ENCODE measurements at regions not wholly inside any gene's neighbourhood (a gene's known extent, or its start where the extent isn't known, plus 50 kb on each side); places are given as distances from the start of the nearest gene placed in this dataset.

- Histone ChIP-seq H3K79me2 (ENCODE audit: control insufficient read depth, insufficient read depth, low read length) (no peaks in the 10 kb centered on the region), H3K9ac (replicated peaks; ENCODE audit: extremely low read depth, insufficient read depth, low read length) (no peak overlapping the region), H3K4me2 (ENCODE audit: insufficient read depth, low read length) (no peak overlapping the region), H4K20me1 (replicated peaks; ENCODE audit: control insufficient read depth, extremely low read depth, insufficient read depth, low read length) (no peaks in the 10 kb centered on the region), H3K27me3 (ENCODE audit: control insufficient read depth in 2 of 2, insufficient read depth in 2 of 2, low read length in 2 of 2) (no peaks in the 10 kb centered on the region), H2AFZ (ENCODE audit: low read depth, low read length) (no peak overlapping the region), H3K4me3 (replicated peaks in 1 of 3; ENCODE audit: insufficient read depth in 1 of 3, low read depth in 1 of 3, low read length in 3 of 3) (no peak overlapping the region), H3K4me1 (ENCODE audit: control insufficient read depth, extremely low read depth, insufficient read depth, low read length) (no peaks in the 10 kb centered on the region), H3K9me3 (replicated peaks; ENCODE audit: control insufficient read depth, insufficient read depth, low read length) (no peaks in the 10 kb centered on the region), H3K27ac (ENCODE audit: insufficient read depth, low read depth, low read length) (no peak overlapping the region), H3K36me3 (ENCODE audit: control insufficient read depth in 2 of 2, extremely low read depth in 1 of 2, insufficient read depth in 2 of 2, low read length in 2 of 2) (no peaks in the 10 kb centered on the region), H3K9me1 (replicated peaks; ENCODE audit: control insufficient read depth, extremely low read depth, insufficient read depth, low read length) (no peaks in the 10 kb centered on the region)
- FAIRE-seq (no peak), DNase-seq (ENCODE audit: low read depth, low spot score) (no peak)
- intact Hi-C loops (cut with micrococcal nuclease) (no loop called here), dilution Hi-C loops (cut with MboI; ENCODE audit: extremely low pct_ligation_motif_present, low sequenced_read_pairs) (no loop called here)
- POLR2A ChIA-PET: no interaction called here
- CTCF ChIA-PET: no interaction called here
- TF ChIP-seq MYC (IDR thresholded peaks at IDR 0.05; ENCODE audit: low read depth, low read length) (no peak), POLR2AphosphoS5 (IDR thresholded peaks at IDR 0.05; ENCODE audit: insufficient read depth, low read depth, low read length) (no peak), JUN (IDR thresholded peaks at IDR 0.05; ENCODE audit: borderline replicate concordance, insufficient read depth, insufficient read length, low read depth) (no peak), CTCF (IDR thresholded peaks at IDR 0.05; ENCODE audit: extremely low read depth in 1 of 2, insufficient read depth in 1 of 2, low read depth in 1 of 2, low read length in 2 of 2) (no peak), MAX (IDR thresholded peaks at IDR 0.05; ENCODE audit: insufficient read depth, insufficient read length) (no peak), GATA2 (IDR thresholded peaks at IDR 0.05; ENCODE audit: insufficient read depth, insufficient read length, low read depth, low read length) (no peak), EZH2 (IDR thresholded peaks at IDR 0.05; ENCODE audit: borderline replicate concordance, low read depth, low read length, severe bottlenecking) (no peak), POLR2A (IDR thresholded peaks at IDR 0.05; ENCODE audit: low read depth, low read length) (no peak), FOS (IDR thresholded peaks at IDR 0.05; ENCODE audit: borderline replicate concordance, insufficient read depth, low read length) (no peak)
- BruUV-seq (replicated peaks): no TSS peak
Observed at GRCh38 chr18:41517142-41517541, 437.9 kb upstream of the PIK3C3 start.

Data from endothelial cell of umbilical vein (primary cell).